Activated naive CD4-positive, alpha-beta T cell treated with anti-CD3 and anti-CD28 coated beads, Interleukin-2, amount 50 U/mL, for 16 hours (primary cell): ENCODE measurements at regions not wholly inside any gene's neighbourhood (a gene's known extent, or its start where the extent isn't known, plus 50 kb on each side); places are given as distances from the start of the nearest gene placed in this dataset.
"Not testable (repeated sequence)": the region's sequence is repeated elsewhere in the genome, so short reads cannot be mapped to it uniquely, and the experiment has no call there.

Experiments used
- DNase-seq: peaks from one replicate; pipeline ENCODE4 v3.0.0-alpha.2; 2020

DNA sequence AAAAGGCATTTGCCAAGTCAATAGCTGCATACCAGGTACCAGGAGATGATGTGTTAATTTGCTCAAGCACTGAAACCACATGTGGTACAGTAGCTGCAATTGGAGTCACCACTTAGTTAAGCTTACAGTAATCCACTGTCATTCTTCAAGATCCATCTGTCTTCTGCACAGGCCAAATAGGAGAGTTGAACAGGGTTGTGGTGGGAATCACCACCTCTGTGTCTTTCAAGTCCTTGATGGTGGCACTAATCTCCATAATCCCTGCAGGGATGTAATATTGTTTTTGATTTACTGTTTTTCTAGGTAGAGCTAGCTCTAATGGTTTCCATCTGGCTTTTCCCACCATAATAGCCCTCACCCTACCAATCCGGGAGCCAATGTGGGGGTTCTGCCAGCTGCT, 91.9 kb downstream of the FCRL5 start:
- DNase-seq: no peak

- DNase-seq: no peak
Measured at GRCh38 chr1:157457279-157457678, 95.0 kb downstream of the FCRL5 start.

- DNase-seq: no peak
Measured at GRCh38 chr1:157455318-157455717, 97.0 kb downstream of the FCRL5 start.

GRCh38 chr1:157450106-157450505, 102.2 kb downstream of the FCRL5 start:
- no peak for DNase-seq

DNA sequence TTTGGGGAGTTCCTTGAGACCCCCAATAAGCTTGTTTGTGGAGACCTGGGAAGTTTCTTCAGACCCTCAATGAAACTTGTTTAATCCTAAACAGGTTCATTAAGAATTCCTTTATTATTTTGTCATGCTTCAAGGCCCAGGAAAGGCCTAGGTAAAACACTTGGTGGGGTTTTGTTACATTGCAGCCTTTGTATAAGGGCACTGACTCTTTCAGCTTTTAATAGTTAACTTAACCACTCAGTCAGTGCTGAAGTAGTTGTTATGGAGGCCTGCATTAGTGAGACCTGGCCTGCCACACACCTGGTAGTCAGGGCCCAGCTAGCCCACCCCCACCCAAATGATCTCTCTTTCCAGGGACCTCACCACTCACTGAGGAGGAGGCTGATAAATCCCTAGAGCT, 103.7 kb downstream of the FCRL5 start:
- DNase-seq: no peak

DNA sequence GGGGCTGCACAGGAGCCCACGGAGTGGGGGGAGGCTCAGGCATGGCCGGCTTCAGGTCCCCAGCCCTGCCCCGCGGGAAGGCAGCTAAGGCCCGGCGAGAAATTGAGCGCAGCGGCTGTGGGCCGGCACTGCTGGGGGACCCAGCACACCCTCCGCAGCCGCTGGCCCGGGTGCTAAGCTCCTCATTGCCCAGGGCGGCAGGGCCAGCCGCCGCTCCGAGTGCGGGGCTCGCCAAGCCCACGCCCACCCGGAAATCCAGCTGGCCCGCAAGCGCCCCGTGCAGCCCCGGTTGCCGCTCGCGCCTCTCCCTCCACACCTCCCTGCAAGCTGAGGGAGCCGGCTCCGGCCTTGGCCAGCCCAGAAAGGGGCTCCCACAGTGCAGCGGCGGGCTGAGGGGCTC, 106.0 kb downstream of the FCRL5 start:
- not testable (repeated sequence) for DNase-seq

GRCh38 chr1:157445616-157446140, 106.6 kb downstream of the FCRL5 start:
- not testable (repeated sequence) for DNase-seq

DNA sequence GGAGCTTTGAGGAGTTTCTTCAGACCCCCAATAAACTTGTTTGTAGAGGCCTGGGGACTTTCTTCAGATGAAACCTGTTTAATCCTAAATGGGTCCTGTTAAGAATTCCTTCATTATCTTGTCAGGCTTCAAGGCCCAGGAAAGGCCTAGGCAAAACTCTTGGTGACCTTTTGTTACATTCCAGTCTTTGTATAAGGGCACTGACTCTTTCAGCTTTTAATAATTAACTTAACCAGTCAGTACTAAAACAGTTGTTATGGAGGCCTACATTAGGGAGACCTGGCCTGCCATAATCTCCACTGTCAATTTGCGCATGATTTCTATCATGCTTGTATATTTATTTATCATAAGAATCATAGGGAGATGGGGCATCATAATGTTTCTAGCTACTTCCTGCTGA, 110.2 kb downstream of the FCRL5 start:
- no peak for DNase-seq

DNA sequence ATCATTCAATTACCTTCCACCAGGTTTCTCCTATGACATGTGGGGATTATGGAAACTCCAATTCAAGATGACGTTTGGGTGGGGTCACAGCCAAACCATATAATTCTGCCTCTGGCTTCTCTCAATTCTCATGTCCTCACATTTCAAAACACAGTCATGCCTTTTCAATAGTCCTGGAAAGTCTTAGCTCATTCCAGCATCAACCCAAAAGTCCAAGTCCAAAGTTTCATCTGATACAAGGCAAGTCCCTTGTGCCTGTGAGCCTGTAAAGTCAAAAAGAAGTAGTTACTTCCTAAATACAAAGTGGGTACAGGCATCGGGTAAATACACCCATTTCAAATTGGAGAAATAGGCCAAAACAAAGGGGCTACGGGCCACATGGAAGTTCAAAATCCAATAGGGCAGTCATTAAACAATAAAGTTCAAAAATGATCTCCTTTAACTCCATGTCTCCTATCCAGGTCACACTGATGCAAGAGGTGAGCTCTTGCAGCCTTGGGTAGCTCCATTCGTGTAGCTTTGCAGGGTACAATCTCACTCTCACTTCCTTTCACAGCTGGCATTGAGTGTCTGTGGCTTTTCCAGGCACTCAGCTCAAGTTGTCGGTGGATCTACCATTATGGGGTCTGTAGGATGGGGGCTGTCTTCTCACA, 112.9 kb downstream of the FCRL5 start:
- DNase-seq: no peak

DNA sequence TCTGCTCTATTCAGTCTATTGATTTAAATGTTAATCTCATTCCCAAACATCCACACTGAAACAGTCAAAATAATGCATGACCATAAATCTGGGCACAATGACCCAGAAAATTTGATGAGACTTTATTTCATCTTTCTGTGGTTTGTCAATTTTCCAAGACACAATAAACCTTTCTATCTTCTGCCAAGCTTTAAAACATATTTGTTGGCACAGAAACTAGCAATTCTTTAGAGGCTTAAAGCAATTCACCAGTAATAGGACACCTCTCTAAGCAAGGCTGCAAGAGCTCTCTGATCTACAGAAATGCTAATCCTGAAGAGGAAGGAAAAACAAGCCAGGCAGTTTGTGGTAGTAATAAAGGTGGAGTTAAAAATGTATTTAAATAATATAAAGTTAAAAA, 113.7 kb downstream of the FCRL5 start:
- no peak for DNase-seq

DNA sequence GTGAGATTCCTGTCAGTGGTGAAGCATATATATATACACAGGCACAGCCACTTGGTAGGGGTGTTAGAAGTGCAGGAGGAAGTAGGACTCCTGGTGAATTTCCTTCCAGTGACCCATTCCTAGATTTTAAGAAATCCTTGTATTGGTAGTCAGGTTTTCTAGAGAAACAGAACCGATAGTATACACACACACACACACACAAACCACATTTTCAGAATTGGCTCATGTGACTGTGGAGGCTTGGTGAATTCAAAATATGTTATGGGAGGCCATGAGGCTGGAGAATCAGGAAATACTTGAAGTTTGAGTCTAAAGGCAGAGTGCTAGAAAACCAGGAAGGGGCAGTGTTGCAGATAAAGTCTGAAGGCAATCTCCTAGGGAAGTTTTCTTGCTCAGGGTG, 114.2 kb downstream of the FCRL5 start:
- DNase-seq: no peak

DNA sequence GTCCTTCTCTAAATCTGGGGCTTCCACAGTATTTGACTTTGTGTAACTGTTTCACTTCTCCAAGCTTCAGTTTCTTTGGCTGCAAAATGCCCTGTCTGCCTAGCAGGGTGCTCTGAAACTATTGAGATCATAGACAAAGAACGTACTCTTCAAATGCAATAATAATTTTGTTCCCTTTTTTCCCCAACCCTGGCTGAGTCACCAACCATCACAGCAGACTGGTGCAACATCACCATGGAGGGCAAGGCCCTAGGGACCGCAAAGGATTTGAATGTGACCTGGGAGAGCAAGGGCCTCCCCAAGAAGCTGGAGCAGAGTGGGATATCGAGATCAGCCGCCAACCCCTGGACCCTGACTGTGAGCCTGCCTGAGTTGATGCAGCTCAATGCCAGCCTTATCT, 115.0 kb downstream of the FCRL5 start:
- no peak for DNase-seq

- DNase-seq: no peak
Measured at GRCh38 chr1:157431751-157432150, 120.6 kb downstream of the FCRL5 start.

- no peak for DNase-seq
Measured at GRCh38 chr1:157429601-157430240, 122.6 kb downstream of the FCRL5 start.

GRCh38 chr1:157423764-157424163, 128.6 kb downstream of the FCRL5 start:
- DNase-seq: not testable (repeated sequence)

GRCh38 chr1:157419845-157420542, 132.3 kb downstream of the FCRL5 start:
- DNase-seq: no peak

DNA sequence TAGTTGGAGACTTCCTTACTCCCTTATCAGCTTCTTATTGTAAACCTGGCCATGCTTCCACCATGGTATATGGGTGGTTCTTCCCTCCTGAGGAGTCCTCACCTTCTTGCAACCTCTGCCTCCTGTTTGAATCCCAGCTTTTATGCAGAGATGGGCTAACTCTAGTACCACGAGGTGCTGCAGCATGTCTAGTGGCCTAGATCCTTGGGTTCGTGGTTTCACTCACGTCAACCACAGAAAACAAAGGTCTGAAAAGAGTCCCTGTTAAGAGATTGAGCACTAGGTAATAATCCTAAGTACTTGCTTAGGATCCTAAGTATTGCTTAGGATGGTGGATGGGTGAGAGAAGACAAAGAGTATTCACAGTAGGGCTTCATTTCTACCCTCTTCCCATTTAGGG, 133.7 kb downstream of the FCRL5 start:
- no peak for DNase-seq

- no peak for DNase-seq
Measured at GRCh38 chr1:157418231-157418630, 134.1 kb downstream of the FCRL5 start.

- no peak for DNase-seq
Measured at GRCh38 chr1:157415661-157416060, 136.7 kb downstream of the FCRL5 start.

GRCh38 chr1:157412308-157412707, 140.0 kb downstream of the FCRL5 start:
- no peak for DNase-seq

DNA sequence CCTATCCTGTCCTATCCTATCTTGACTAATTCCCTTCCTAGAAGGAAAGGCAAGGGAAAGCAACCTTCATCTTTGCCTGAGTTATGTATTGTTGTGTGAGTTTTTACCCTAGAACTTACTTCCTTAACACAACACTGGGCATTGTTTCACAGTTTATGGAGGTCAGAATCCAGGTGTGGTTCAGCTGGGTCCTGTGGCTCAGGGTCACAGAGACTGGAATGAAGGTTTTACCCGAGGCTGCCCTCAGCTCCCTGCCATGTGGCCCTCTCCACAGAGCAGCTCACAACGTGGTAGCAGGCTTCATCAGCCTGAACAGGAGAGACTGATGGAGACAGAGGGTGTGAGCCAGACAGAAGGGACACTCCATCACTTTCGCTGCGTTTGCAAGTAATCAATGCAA, 140.5 kb downstream of the FCRL5 start:
- DNase-seq: no peak

DNA sequence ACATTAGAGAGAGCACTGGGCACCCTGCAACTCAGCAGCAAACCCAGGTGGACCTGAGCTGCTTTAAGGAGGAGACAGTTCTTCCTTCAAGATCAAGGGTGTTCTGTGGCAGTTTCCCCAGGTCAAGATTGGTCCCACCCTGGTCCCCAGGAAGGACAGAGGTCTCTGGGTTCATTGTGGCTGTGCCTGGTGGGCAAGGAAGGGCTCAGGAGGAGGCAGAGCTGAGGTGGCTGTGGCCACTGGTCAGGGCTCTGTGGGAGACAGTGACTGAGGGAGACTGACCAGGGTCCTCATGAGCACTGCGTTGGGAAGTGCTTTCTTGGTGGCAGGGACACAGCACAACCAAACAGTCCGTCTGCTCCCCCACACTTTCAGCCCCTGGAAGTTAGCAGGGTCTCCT, 141.3 kb downstream of the FCRL5 start:
- no peak for DNase-seq

- no peak for DNase-seq
Measured at GRCh38 chr1:157410457-157410856, 141.9 kb downstream of the FCRL5 start.

- DNase-seq: no peak
Measured at GRCh38 chr1:157409927-157410326, 142.4 kb downstream of the FCRL5 start.
